IMR-90 (cell line): ENCODE measurements at regions not wholly inside any gene's neighbourhood (a gene's known extent, or its start where the extent isn't known, plus 50 kb on each side); places are given as distances from the start of the nearest gene placed in this dataset.
A peak's percentile ranks its signal among the peaks of the same experiment; 100 is the strongest.

Experiments
- ATAC-seq: fragments of 200-7000 bp; cut with Tn5 transposase; 2 replicates; pipeline ENCODE4 v1.9.1; 2020; ENCODE audit warnings: low read depth, mild to moderate bottlenecking, moderate library complexity
- BruUV-seq: library from RNA; stranded (reverse); fragments of 400-500 nt; replicated peaks from 2 replicates; lab custom pipeline; 2021; lab: Mats Ljungman, UMichigan
- CTCF ChIA-PET: fragments of 300-600 bp; formaldehyde crosslinking; extraction: SDS; loops from one replicate; lab custom pipeline; 2021; ENCODE audit warnings: antibody characterized with exemption; lab: Yijun Ruan, JAX
- POLR2A ChIA-PET: fragments of 300-600 bp; sonication (Branson Sonifier 250); formaldehyde crosslinking; loops from one replicate; lab custom pipeline; 2022; ENCODE audit warnings: antibody characterized with exemption; ENCODE audit not compliant: unreplicated experiment; lab: Charles Lee
- DNase-seq: peaks from one replicate; pipeline ENCODE4 v3.0.0; 2013
- H2AFZ ChIP-seq: replicated peaks from 2 replicates; pipeline ENCODE3; 2013; ENCODE audit warnings: low read length, mild to moderate bottlenecking; ENCODE audit not compliant: poor library complexity
- H2AK5ac ChIP-seq: 2 replicates; pipeline ENCODE4 v1.6.1; 2013; ENCODE audit warnings: low read depth, low read length, inconsistent platforms
- H2AK9ac ChIP-seq: replicated peaks from 2 replicates; pipeline ENCODE3; 2013; ENCODE audit warnings: mild to moderate bottlenecking, low read depth, low read length, moderate library complexity; ENCODE audit not compliant: poor library complexity
- H2BK120ac ChIP-seq: 2 replicates; pipeline ENCODE4 v1.6.1; 2013; ENCODE audit warnings: low read depth, low read length, inconsistent platforms
- H2BK15ac ChIP-seq: 3 replicates; pipeline ENCODE4 v1.6.1; 2013; ENCODE audit warnings: low read depth, low read length, inconsistent platforms
- H2BK20ac ChIP-seq: 2 replicates; pipeline ENCODE4 v1.6.1; 2013; ENCODE audit warnings: low read depth, mild to moderate bottlenecking, inconsistent platforms, low read length, moderate library complexity
- H2BK5ac ChIP-seq: 2 replicates; pipeline ENCODE4 v1.6.1; 2013; ENCODE audit warnings: mild to moderate bottlenecking, low read depth, low read length, inconsistent platforms; ENCODE audit not compliant: poor library complexity, severe bottlenecking
- H3K14ac ChIP-seq: replicated peaks from 2 replicates; pipeline ENCODE4 v1.6.1; 2013; ENCODE audit warnings: low read depth, low read length, inconsistent platforms
- H3K18ac ChIP-seq: 2 replicates; pipeline ENCODE4 v1.6.1; 2013; ENCODE audit warnings: low read depth, low read length, control low read depth
- H3K23ac ChIP-seq: 2 replicates; pipeline ENCODE4 v1.6.1; 2013; ENCODE audit warnings: low read depth, low read length, inconsistent platforms
- H3K27ac ChIP-seq: 2 replicates; pipeline ENCODE4 v1.5.1; 2013; ENCODE audit warnings: mild to moderate bottlenecking, control low read depth, low read length; ENCODE audit not compliant: insufficient read depth
- H3K27me3 ChIP-seq: 2 replicates; pipeline ENCODE4 v1.6.1; 2013; ENCODE audit warnings: low read length; ENCODE audit not compliant: control insufficient read depth, insufficient read depth
- H3K36me3 ChIP-seq: 2 replicates; pipeline ENCODE4 v1.6.1; 2013; ENCODE audit warnings: low read length, mixed read lengths; ENCODE audit not compliant: control insufficient read depth, insufficient read depth
- H3K4ac ChIP-seq: 2 replicates; pipeline ENCODE4 v1.6.1; 2013; ENCODE audit warnings: low read depth, low read length, inconsistent platforms
- H3K4me1 ChIP-seq: 2 replicates; pipeline ENCODE4 v1.6.1; 2013; ENCODE audit warnings: low read length, mixed read lengths; ENCODE audit not compliant: control insufficient read depth, insufficient read depth
- H3K4me2 ChIP-seq: 2 replicates; pipeline ENCODE4 v1.6.1; 2013; ENCODE audit warnings: low read depth, mild to moderate bottlenecking, control low read depth, low read length, moderate library complexity
- H3K4me3 ChIP-seq: 2 replicates; pipeline ENCODE4 v1.5.1; 2013; ENCODE audit warnings: low read depth, mild to moderate bottlenecking, control low read depth, low read length, moderate library complexity; ENCODE audit not compliant: insufficient read depth
- H3K56ac ChIP-seq: 2 replicates; pipeline ENCODE4 v1.6.1; 2013; ENCODE audit warnings: low read length, inconsistent platforms; ENCODE audit not compliant: insufficient read depth; ENCODE audit errors: extremely low read depth
- H3K79me1 ChIP-seq, 2 experiments: 2 replicates each; pipeline ENCODE4 v1.6.1; 2013; ENCODE audit warnings: low read length in 2 of 2, inconsistent platforms in 1 of 2, low read depth in 1 of 2
- H3K9ac ChIP-seq: 2 replicates; pipeline ENCODE4 v1.6.1; 2013; ENCODE audit warnings: low read depth, low read length, control low read depth
- H3K9me1 ChIP-seq: 2 replicates; pipeline ENCODE4 v1.6.1; 2013; ENCODE audit warnings: low read length, inconsistent platforms; ENCODE audit not compliant: insufficient read depth
- H3K9me3 ChIP-seq: 2 replicates; pipeline ENCODE4 v1.6.1; 2013; ENCODE audit warnings: low read length; ENCODE audit not compliant: control insufficient read depth, insufficient read depth
- H4K20me1 ChIP-seq: 2 replicates; pipeline ENCODE4 v1.6.1; 2013; ENCODE audit warnings: low read length, inconsistent platforms; ENCODE audit not compliant: insufficient read depth
- H4K5ac ChIP-seq: 2 replicates; pipeline ENCODE4 v1.6.1; 2013; ENCODE audit warnings: mild to moderate bottlenecking, low read depth, low read length, control low read depth
- H4K8ac ChIP-seq, 2 experiments: 2 replicates each; pipeline ENCODE4 v1.6.1; 2013; ENCODE audit warnings: low read depth in 2 of 2, low read length in 2 of 2, control low read depth in 1 of 2, inconsistent platforms in 1 of 2
- H4K91ac ChIP-seq: 2 replicates; pipeline ENCODE4 v1.6.1; 2013; ENCODE audit warnings: low read depth, low read length, inconsistent platforms; ENCODE audit not compliant: insufficient read depth
- BHLHE40 ChIP-seq: fragments of 150-350 bp; IDR thresholded peaks from 2 replicates; pipeline ENCODE4 v1.6.1; 2016; ENCODE audit warnings: mild to moderate bottlenecking, low read depth, low read length
- CEBPB ChIP-seq: IDR thresholded peaks from 2 replicates; pipeline ENCODE4 v1.6.1; 2012; ENCODE audit warnings: low read depth, low read length, improper control_type of control experiment
- CHD1 ChIP-seq: IDR thresholded peaks from 2 replicates; pipeline ENCODE4 v1.6.1; 2012; ENCODE audit warnings: low read depth, low read length, improper control_type of control experiment
- CTCF ChIP-seq: conservative IDR thresholded peaks from 2 replicates; pipeline ENCODE4 v1.5.1; 2012; ENCODE audit warnings: mild to moderate bottlenecking, low read depth, low read length, improper control_type of control experiment
- ELK1 ChIP-seq: fragments of 150-350 bp; IDR thresholded peaks from 2 replicates; pipeline ENCODE4 v1.6.1; 2016; ENCODE audit warnings: low read depth, mild to moderate bottlenecking, low read length, moderate library complexity, borderline replicate concordance
- FOS ChIP-seq: fragments of 150-350 bp; IDR thresholded peaks from 2 replicates; pipeline ENCODE4 v1.6.1; 2016; ENCODE audit warnings: low read depth, low read length
- MAZ ChIP-seq: IDR thresholded peaks from 2 replicates; pipeline ENCODE4 v1.6.1; 2012; ENCODE audit warnings: low read depth, mild to moderate bottlenecking, low read length, improper control_type of control experiment, moderate library complexity, borderline replicate concordance
- MXI1 ChIP-seq: IDR thresholded peaks from 2 replicates; pipeline ENCODE4 v1.6.1; 2012; ENCODE audit warnings: low read depth, mild to moderate bottlenecking, low read length, moderate library complexity, borderline replicate concordance
- NFE2L2 ChIP-seq: fragments of 150-350 bp; IDR thresholded peaks from 2 replicates; pipeline ENCODE4 v1.6.1; 2016; ENCODE audit warnings: low read depth, mild to moderate bottlenecking, low read length
- POLR2A ChIP-seq: IDR thresholded peaks from 2 replicates; pipeline ENCODE4 v1.6.1; 2012; ENCODE audit warnings: mild to moderate bottlenecking, low read depth, low read length
- RAD21 ChIP-seq: IDR thresholded peaks from 2 replicates; pipeline ENCODE4 v1.6.1; 2012; ENCODE audit warnings: low read length, improper control_type of control experiment
- RCOR1 ChIP-seq: IDR thresholded peaks from 2 replicates; pipeline ENCODE4 v1.6.1; 2012; ENCODE audit warnings: mild to moderate bottlenecking, low read length, improper control_type of control experiment; ENCODE audit not compliant: insufficient replicate concordance
- RFX5 ChIP-seq: IDR thresholded peaks from 2 replicates; pipeline ENCODE4 v1.8.0; 2012; ENCODE audit warnings: low read depth, mild to moderate bottlenecking, low read length, moderate library complexity
- SMC3 ChIP-seq: fragments of 150-350 bp; IDR thresholded peaks from 2 replicates; pipeline ENCODE4 v1.6.1; 2016; ENCODE audit warnings: low read depth, mild to moderate bottlenecking, antibody characterized with exemption, low read length, moderate library complexity
- USF2 ChIP-seq: fragments of 150-350 bp; IDR thresholded peaks from 2 replicates; pipeline ENCODE4 v1.6.1; 2017; ENCODE audit warnings: mild to moderate bottlenecking, antibody characterized with exemption, low read length, low read depth
- WGBS, 2 experiments: methylation state at CpG; one replicate each; pipeline versions ENCODE4 v1.1.5 to v1.1.7; 2013; ENCODE audit warnings: missing lambda C conversion rate in 2 of 2; ENCODE audit not compliant: insufficient read length in 1 of 2; ENCODE audit errors: extremely low coverage in 2 of 2; 5-methylcytosine and 5-hydroxymethylcytosine counted together
- dilution Hi-C: fragments of 300-500 bp; cut with HindIII; formaldehyde crosslinking; loops from one replicate; pipeline ENCODE4 v1.14.3; 2018; ENCODE audit warnings: low sequenced_read_pairs; ENCODE audit not compliant: unreplicated experiment
- in situ Hi-C: fragments of 300-500 bp; cut with MboI; formaldehyde crosslinking; loops from 3 replicates; pipeline ENCODE4 v1.14.3; 2019; ENCODE audit warnings: low sequenced_read_pairs, inconsistent platforms, mixed read lengths
- intact Hi-C: fragments of 100-400 bp; cut with micrococcal nuclease; formaldehyde crosslinking; loops from 2 replicates; pipeline ENCODE4 v1.10.0; 2022

- H3K4me1 ChIP-seq, result no peaks in the 10 kb centered on the region
- TF ChIP-seq USF2 (no peak), RAD21 (no peak), ELK1 (no peak), NFE2L2 (no peak), FOS (no peak), MXI1 (no peak), RCOR1 (no peak), CEBPB (no peak), CTCF (no peak), SMC3 (no peak), POLR2A (no peak), RFX5 (no peak), CHD1 (no peak), BHLHE40 (no peak), MAZ (no peak)
- WGBS, 2 experiments, result no CpG with 5 or more reads among the region's 2 CpGs
- peak; percentile 75 for ATAC-seq
- H3K27me3 ChIP-seq, result no peaks in the 10 kb centered on the region
- H3K23ac ChIP-seq, result no peak overlapping the region
- H3K9me3 ChIP-seq, result no peaks in the 10 kb centered on the region; the same call in 1 of the 2 replicates
- no peak overlapping the region for H3K9ac ChIP-seq
- H2BK120ac ChIP-seq, result 0 out of 2 replicates have a peak overlapping the region, but pooled peaks have one; percentile 37
- peak overlapping the region; percentile 16; the same call in 1 of the 2 replicates for H3K4me2 ChIP-seq
- no peaks in the 10 kb centered on the region for H3K36me3 ChIP-seq
- peak overlapping the region; percentile 27 for H2BK5ac ChIP-seq
- no peaks in the 10 kb centered on the region for H4K20me1 ChIP-seq
- H4K5ac ChIP-seq, result 0 out of 2 replicates have a peak overlapping the region, but pooled peaks have one; percentile 47
- H3K4ac ChIP-seq, result 0 out of 2 replicates have a peak overlapping the region, but pooled peaks have one; percentile 25
- no peak overlapping the region for H2AK5ac ChIP-seq
- H4K91ac ChIP-seq, result no peak overlapping the region
- DNase-seq, result peak; percentile 36
- H2AK9ac ChIP-seq, result no peak overlapping the region
- BruUV-seq, result no TSS peak
- intact Hi-C loops, result no loop called here
- H3K79me1 ChIP-seq, result no peaks in the 10 kb centered on the region
- no peak overlapping the region for H2AFZ ChIP-seq
- H3K27ac ChIP-seq, result peak overlapping the region; percentile 45; the same call in 1 of the 2 replicates
- H2BK20ac ChIP-seq, result no peak overlapping the region
- no peak overlapping the region for H3K56ac ChIP-seq
- in situ Hi-C loops, result no loop called here
- H3K14ac ChIP-seq, result 0 out of 2 replicates have a peak overlapping the region, but pooled peaks have one; percentile 19
- peak overlapping the region; percentile 76 for H3K18ac ChIP-seq
- no peak overlapping the region for H2BK15ac ChIP-seq
- CTCF ChIA-PET, result no interaction called here
- no peak overlapping the region for H3K4me3 ChIP-seq
- POLR2A ChIA-PET, result no interaction called here
- dilution Hi-C loops, result no loop called here
- H3K9me1 ChIP-seq, result no peaks in the 10 kb centered on the region
- H4K8ac ChIP-seq, result peak overlapping the region in 1 of 2 experiments; percentile 20; a peak in 1 of 4 replicates
Measured at GRCh38 chr3:175980486-175981090, 1121.5 kb downstream of the NAALADL2 start.
